HCT116 (cell line): ENCODE measurements at regions not wholly inside any gene's neighbourhood (a gene's known extent, or its start where the extent isn't known, plus 50 kb on each side); places are given as distances from the start of the nearest gene placed in this dataset.

Experiments used
- ATAC-seq: fragments of 200-7000 bp; cut with Tn5 transposase; 2 replicates; pipeline ENCODE4 v1.9.1; 2020; ENCODE audit warnings: mild to moderate bottlenecking, moderate library complexity
- BruUV-seq: library from RNA; stranded (reverse); fragments of 400-500 nt; replicated peaks from 2 replicates; lab custom pipeline; 2021; lab: Mats Ljungman, UMichigan
- CTCF ChIA-PET: fragments of 300-600 bp; sonication (Branson Sonifier 250); formaldehyde crosslinking; loops from one replicate; lab custom pipeline; 2021; ENCODE audit warnings: antibody characterized with exemption; lab: Charles Lee
- POLR2A ChIA-PET: fragments of 300-600, 350-600 bp; sonication (Branson Sonifier 250); formaldehyde crosslinking; loops from one replicate; lab custom pipeline; 2021; ENCODE audit warnings: antibody characterized with exemption; lab: Charles Lee
- RAD21 ChIA-PET, 2 experiments: fragments of 300-600 bp; sonication (Branson Sonifier 250); formaldehyde crosslinking; loops; one replicate each; lab custom pipeline; 2023; ENCODE audit warnings: low total read pairs in 2 of 2; ENCODE audit not compliant: uncharacterized antibody in 2 of 2, unreplicated experiment in 2 of 2, low non-redundant PET in 1 of 2; lab: Charles Lee
- DNase-seq: peaks from one replicate; pipeline ENCODE4 v3.0.0-alpha.2; 2010; ENCODE audit warnings: low read depth, low spot score
- H2AFZ ChIP-seq: fragments of 200-600 bp; shearing (Covaris generic), sonication (generic); 2 replicates; pipeline ENCODE4 v1.6.1; 2017; ENCODE audit warnings: low read depth, mixed run types, mixed read lengths, antibody characterized with exemption, low read length; ENCODE audit not compliant: poor library complexity, severe bottlenecking
- H3K27ac ChIP-seq: 2 replicates; pipeline ENCODE4 v1.5.1; 2012; ENCODE audit warnings: low read depth, low read length
- H3K27me3 ChIP-seq: fragments of 200-600 bp; sonication (generic); 2 replicates; pipeline ENCODE4 v1.6.1; 2016; ENCODE audit warnings: mixed run types, low read length, mixed read lengths; ENCODE audit not compliant: insufficient read depth
- H3K36me3 ChIP-seq, 2 experiments: fragments of 200-500 bp in 1 of 2; fragments of 200-600 bp in 1 of 2; sonication (Bioruptor generic) in 1 of 2; sonication (generic) in 1 of 2; 2 replicates each; pipeline versions ENCODE4 v1.5.1 to v1.6.1; 2014 to 2016; ENCODE audit warnings: low read length in 2 of 2, inconsistent platforms in 1 of 2, mixed read lengths in 1 of 2, mixed run types in 1 of 2; ENCODE audit not compliant: insufficient read depth in 2 of 2, control insufficient read depth in 1 of 2
- H3K4me1 ChIP-seq, 2 experiments: fragments of 200-600 bp in 1 of 2; sonication (generic) in 1 of 2; 2 replicates each; pipeline versions ENCODE4 v1.5.1 to v1.6.1; 2012 to 2017; ENCODE audit warnings: low read length in 2 of 2, inconsistent platforms in 1 of 2, mild to moderate bottlenecking in 1 of 2, mixed read lengths in 1 of 2, mixed run types in 1 of 2, moderate library complexity in 1 of 2; ENCODE audit not compliant: insufficient read depth in 2 of 2, control insufficient read depth in 1 of 2
- H3K4me2 ChIP-seq: fragments of 200-600 bp; sonication (generic); 2 replicates; pipeline ENCODE4 v1.6.1; 2017; ENCODE audit warnings: mixed run types, low read length, mixed read lengths
- H3K4me3 ChIP-seq, 2 experiments: fragments of 200-600 bp in 1 of 2; sonication (generic) in 1 of 2; replicated peaks in 1 of 2; 2 replicates each; pipeline ENCODE4 v1.5.1; 2011 to 2016; ENCODE audit warnings: low read length in 2 of 2, control low read depth in 1 of 2, low read depth in 1 of 2, mild to moderate bottlenecking in 1 of 2, mixed read lengths in 1 of 2, mixed run types in 1 of 2
- H3K79me2 ChIP-seq: fragments of 200-600 bp; sonication (generic); 2 replicates; pipeline ENCODE4 v1.6.1; 2017; ENCODE audit warnings: mild to moderate bottlenecking, mixed run types, low read length, moderate library complexity, mixed read lengths; ENCODE audit not compliant: insufficient read depth
- H3K9ac ChIP-seq: fragments of 200-600 bp; sonication (generic); 2 replicates; pipeline ENCODE4 v1.6.1; 2016; ENCODE audit warnings: low read length, mixed read lengths
- H3K9me2 ChIP-seq: fragments of 200-600 bp; sonication (generic), shearing (Covaris generic); 2 replicates; pipeline ENCODE4 v1.6.1; 2017; ENCODE audit warnings: mixed run types, mild to moderate bottlenecking, moderate library complexity; ENCODE audit not compliant: insufficient read depth
- H3K9me3 ChIP-seq, 2 experiments: fragments of 200-500 bp in 1 of 2; fragments of 200-600 bp in 1 of 2; sonication (Bioruptor generic) in 1 of 2; sonication (generic) in 1 of 2; 2 replicates each; pipeline ENCODE4 v1.6.1; 2014 to 2017; ENCODE audit warnings: low read length in 2 of 2, mixed read lengths in 2 of 2, inconsistent platforms in 1 of 2, low read depth in 1 of 2, mild to moderate bottlenecking in 1 of 2, mixed run types in 1 of 2, moderate library complexity in 1 of 2; ENCODE audit not compliant: control insufficient read depth in 1 of 2, insufficient read depth in 1 of 2
- H4K20me1 ChIP-seq: fragments of 200-600 bp; sonication (generic), shearing (Covaris generic); 2 replicates; pipeline ENCODE4 v1.6.1; 2017; ENCODE audit warnings: mixed run types, mild to moderate bottlenecking, moderate library complexity; ENCODE audit not compliant: insufficient read depth
- ATF3 ChIP-seq: IDR thresholded peaks from 2 replicates; pipeline ENCODE4 v1.6.1; 2012
- CBX3 ChIP-seq: IDR thresholded peaks from 2 replicates; pipeline ENCODE4 v1.6.1; 2012; ENCODE audit warnings: low read depth
- CEBPB ChIP-seq: IDR thresholded peaks from 2 replicates; pipeline ENCODE4 v1.6.1; 2012; ENCODE audit warnings: low read depth
- EGR1 ChIP-seq: IDR thresholded peaks from 2 replicates; pipeline ENCODE4 v1.6.1; 2012; ENCODE audit warnings: low read depth
- ELF1 ChIP-seq: IDR thresholded peaks from 2 replicates; pipeline ENCODE4 v1.6.1; 2012; ENCODE audit warnings: low read depth, borderline replicate concordance
- EZH2 ChIP-seq: fragments of 200-600 bp; sonication (generic); IDR thresholded peaks from 2 replicates; pipeline ENCODE4 v1.6.1; 2017; ENCODE audit warnings: antibody characterized with exemption, mixed run types
- EZH2phosphoT487 ChIP-seq: fragments of 200-600 bp; IDR thresholded peaks from 2 replicates; pipeline ENCODE4 v1.6.1; 2018; ENCODE audit warnings: antibody characterized with exemption, borderline replicate concordance
- JUND ChIP-seq: IDR thresholded peaks from 2 replicates; pipeline ENCODE4 v1.6.1; 2012
- MAX ChIP-seq: IDR thresholded peaks from 2 replicates; pipeline ENCODE4 v1.6.1; 2012
- POLR2A ChIP-seq: IDR thresholded peaks from 2 replicates; pipeline ENCODE4 v1.7.0; 2011; ENCODE audit warnings: borderline replicate concordance; ENCODE audit not compliant: insufficient read depth, insufficient read length; ENCODE audit errors: extremely low read depth
- POLR2AphosphoS5 ChIP-seq: IDR thresholded peaks from 2 replicates; pipeline ENCODE4 v1.6.1; 2011; ENCODE audit warnings: mild to moderate bottlenecking, low read depth, low read length, moderate library complexity
- RAD21 ChIP-seq: IDR thresholded peaks from 2 replicates; pipeline ENCODE4 v1.6.1; 2012; ENCODE audit warnings: low read depth, mild to moderate bottlenecking
- SP1 ChIP-seq: IDR thresholded peaks from 2 replicates; pipeline ENCODE4 v1.6.1; 2012; ENCODE audit warnings: low read depth
- SRF ChIP-seq: IDR thresholded peaks from 2 replicates; pipeline ENCODE4 v1.6.1; 2012; ENCODE audit warnings: low read depth
- TCF7L2 ChIP-seq: IDR thresholded peaks from 2 replicates; pipeline ENCODE4 v1.7.0; 2011; ENCODE audit warnings: borderline replicate concordance, inconsistent platforms; ENCODE audit not compliant: insufficient read depth, insufficient read length; ENCODE audit errors: extremely low read depth
- YY1 ChIP-seq: IDR thresholded peaks from 2 replicates; pipeline ENCODE4 v1.6.1; 2011; ENCODE audit warnings: low read length, low read depth, moderate library complexity, mild to moderate bottlenecking; ENCODE audit not compliant: insufficient replicate concordance; ENCODE audit errors: extremely low read depth
- ZBTB33 ChIP-seq: IDR thresholded peaks from 2 replicates; pipeline ENCODE4 v1.6.1; 2011; ENCODE audit warnings: mild to moderate bottlenecking, low read length, moderate library complexity; ENCODE audit not compliant: insufficient replicate concordance; ENCODE audit errors: extremely low read depth
- ZFX ChIP-seq: fragments of 450-650 bp; IDR thresholded peaks from 2 replicates; pipeline ENCODE4 v1.6.1; 2017
- ZNF274 ChIP-seq: fragments of 200-500 bp; sonication (Bioruptor generic); IDR thresholded peaks from 2 replicates; pipeline ENCODE4 v1.6.1; 2014; ENCODE audit warnings: mild to moderate bottlenecking, low read depth, low read length, inconsistent platforms
- intact Hi-C: fragments of 100-400 bp; cut with micrococcal nuclease; formaldehyde crosslinking; loops from 2 replicates; pipeline ENCODE4 v1.10.0; 2022

GRCh38 chr5:101244621-101245020 lies 341.5 kb upstream of the ST8SIA4 start:
- no peaks in the 10 kb centered on the region for H3K9me2 ChIP-seq
- intact Hi-C loops: no loop called here
- no peak for ATAC-seq
- H3K9me3 ChIP-seq: no peaks in the 10 kb centered on the region
- H3K4me1 ChIP-seq: no peaks in the 10 kb centered on the region
- H3K27ac ChIP-seq: no peak overlapping the region
- H3K27me3 ChIP-seq: no peaks in the 10 kb centered on the region
- POLR2A ChIA-PET: no interaction called here
- TF ChIP-seq EGR1 (no peak), SRF (no peak), MAX (no peak), RAD21 (no peak), ATF3 (no peak), ZFX (no peak), EZH2 (no peak), YY1 (no peak), POLR2A (no peak), ELF1 (no peak), ZNF274 (no peak), POLR2AphosphoS5 (no peak), SP1 (no peak)
- no peaks in the 10 kb centered on the region for H3K36me3 ChIP-seq
- H2AFZ ChIP-seq: no peak overlapping the region
- H3K4me2 ChIP-seq: no peak overlapping the region
- H3K9ac ChIP-seq: no peak overlapping the region
- RAD21 ChIA-PET: no interaction called here
- no peaks in the 10 kb centered on the region for H3K79me2 ChIP-seq
- H3K4me3 ChIP-seq: no peak overlapping the region
- CTCF ChIA-PET: no interaction called here
- H4K20me1 ChIP-seq: no peaks in the 10 kb centered on the region
- DNase-seq: no peak
- no TSS peak for BruUV-seq

- no peaks in the 10 kb centered on the region; a peak in 1 of 4 replicates for H3K9me3 ChIP-seq
- ATAC-seq (no peak), DNase-seq (no peak)
- ChIA-PET CTCF (no interaction called here), POLR2A (no interaction called here), RAD21 (no interaction called here)
- no peak overlapping the region for H3K9ac ChIP-seq
- no peaks in the 10 kb centered on the region for H3K36me3 ChIP-seq
- no peak overlapping the region for H3K4me2 ChIP-seq
- no peaks in the 10 kb centered on the region for H3K4me1 ChIP-seq
- H3K9me2 ChIP-seq: no peaks in the 10 kb centered on the region
- H3K4me3 ChIP-seq: no peak overlapping the region
- no peaks in the 10 kb centered on the region for H4K20me1 ChIP-seq
- no peak overlapping the region for H2AFZ ChIP-seq
- no peak overlapping the region for H3K27ac ChIP-seq
- H3K79me2 ChIP-seq: no peaks in the 10 kb centered on the region
- H3K27me3 ChIP-seq: no peaks in the 10 kb centered on the region
- intact Hi-C loops: no loop called here
- no TSS peak for BruUV-seq
- TF ChIP-seq ZFX: no peak
- no peak for TF ChIP-seq YY1
- TF ChIP-seq EZH2: no peak
- no peak for TF ChIP-seq POLR2AphosphoS5
- no peak for TF ChIP-seq EZH2phosphoT487
- no peak for TF ChIP-seq SP1
- no peak for TF ChIP-seq JUND
- no peak for TF ChIP-seq TCF7L2
- no peak for TF ChIP-seq EGR1
- TF ChIP-seq CBX3: no peak
- TF ChIP-seq MAX: no peak
- no peak for TF ChIP-seq CEBPB
- no peak for TF ChIP-seq POLR2A
- TF ChIP-seq ELF1: no peak
- TF ChIP-seq ZBTB33: no peak
These were observed 309.9 kb upstream of the ST8SIA4 start for GRCh38 chr5:101212942-101213514.
